GOT3 (cell line): ENCODE measurements at regions not wholly inside any gene's neighbourhood (a gene's known extent, or its start where the extent isn't known, plus 50 kb on each side); places are given as distances from the start of the nearest gene placed in this dataset.

ENCODE experiments used
- DNase-seq: peaks from one replicate; lab custom pipeline; 2025; ENCODE audit warnings: mixed read lengths; lab: John Stamatoyannopoulos, UW

GRCh38 chr9:115209601-115210306, 91.8 kb upstream of the TNC start:
- no peak for DNase-seq

GRCh38 chr9:115210699-115211098, 92.7 kb upstream of the TNC start:
- no peak for DNase-seq

GRCh38 chr9:115211413-115212124, 93.6 kb upstream of the TNC start:
- no peak for DNase-seq

DNA sequence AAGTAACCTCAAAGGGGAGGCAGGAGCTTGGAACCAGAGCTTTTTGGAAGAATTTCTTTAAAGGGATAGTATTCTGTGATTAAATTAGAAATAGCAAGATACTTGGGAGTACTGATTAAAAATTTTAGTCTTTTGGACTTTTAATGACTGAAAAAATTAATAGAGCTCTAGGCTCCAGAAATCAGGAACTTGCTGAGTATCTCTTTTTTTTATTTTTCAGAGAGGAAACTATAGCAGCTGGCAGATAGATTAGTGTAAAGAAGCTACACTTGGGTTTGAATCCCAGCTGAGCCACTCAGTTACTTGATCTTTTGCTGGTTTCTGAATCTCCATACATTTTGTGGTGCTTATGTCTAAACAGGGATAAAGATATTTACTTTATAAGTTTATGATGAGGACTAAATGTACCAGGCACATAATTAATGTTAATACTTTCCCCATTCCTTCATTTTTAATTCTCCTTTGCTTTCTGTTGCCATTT, 94.2 kb upstream of the TNC start:
- no peak for DNase-seq

DNA sequence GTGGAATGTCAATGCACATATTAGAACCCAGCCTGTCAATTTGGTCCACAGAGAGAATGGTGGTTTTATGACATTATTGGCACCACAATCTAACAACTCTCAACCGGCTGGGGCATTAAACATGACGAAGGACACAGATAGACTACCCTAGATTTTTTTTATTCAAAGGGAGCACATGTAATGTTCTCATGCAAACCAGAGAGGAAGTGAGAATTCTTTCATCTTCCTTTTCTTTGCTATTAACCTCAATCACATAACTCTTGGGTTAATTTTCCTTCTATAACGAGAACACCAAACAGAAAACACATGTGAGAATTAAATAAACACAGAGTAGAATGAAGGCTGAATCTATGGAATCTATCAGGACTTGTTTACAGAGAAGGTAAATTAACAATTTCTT, 94.9 kb upstream of the TNC start:
- DNase-seq = no peak

- DNase-seq = no peak
Observed at GRCh38 chr9:115213818-115214334, 95.9 kb upstream of the TNC start.

GRCh38 chr9:115216873-115217272, 98.9 kb upstream of the TNC start:
- no peak for DNase-seq

- DNase-seq = no peak
Observed at GRCh38 chr9:115220319-115221005, 102.5 kb upstream of the TNC start.

DNA sequence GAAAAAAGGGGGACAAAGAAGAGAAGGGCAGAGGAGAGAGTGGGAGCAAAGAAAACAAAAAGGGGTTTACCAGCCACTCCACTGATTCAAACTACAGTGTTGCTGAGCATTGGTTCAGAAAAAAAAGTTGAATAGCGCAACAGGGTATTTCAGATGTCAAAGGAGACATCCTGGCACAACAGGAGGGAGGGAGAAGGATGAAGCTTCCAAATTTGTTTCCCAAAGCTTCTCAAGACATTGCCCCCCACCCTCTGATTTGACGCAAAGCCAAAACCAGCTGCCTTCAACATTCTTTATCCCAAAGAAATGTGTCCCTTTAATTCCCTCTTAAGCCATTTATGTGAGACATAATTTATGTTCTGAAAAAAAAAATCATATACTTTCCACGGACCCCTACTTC, 105.5 kb upstream of the TNC start:
- DNase-seq = no peak

GRCh38 chr9:115225459-115226116, 107.6 kb upstream of the TNC start:
- no peak for DNase-seq

DNA sequence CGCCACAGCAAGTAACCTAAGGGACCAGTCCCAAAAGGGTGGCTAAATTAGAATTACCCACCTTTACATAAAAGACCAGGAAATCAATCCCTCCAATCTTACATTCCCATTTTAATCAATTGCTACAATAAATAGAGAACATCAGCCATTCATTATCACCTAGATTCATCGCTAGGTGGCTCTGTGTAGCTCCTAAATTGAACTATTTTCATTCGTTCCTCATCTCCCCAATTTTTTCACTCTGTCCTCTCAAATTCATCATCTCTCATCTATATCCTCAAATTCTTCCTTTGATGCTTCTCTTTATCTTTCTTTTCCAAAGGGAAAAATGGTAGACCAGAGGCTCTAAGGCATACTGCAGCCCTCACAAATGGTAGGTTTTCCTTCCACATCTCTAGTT, 108.2 kb upstream of the TNC start:
- DNase-seq = no peak

GRCh38 chr9:115229496-115229895, 111.5 kb upstream of the TNC start:
- no peak for DNase-seq

DNA sequence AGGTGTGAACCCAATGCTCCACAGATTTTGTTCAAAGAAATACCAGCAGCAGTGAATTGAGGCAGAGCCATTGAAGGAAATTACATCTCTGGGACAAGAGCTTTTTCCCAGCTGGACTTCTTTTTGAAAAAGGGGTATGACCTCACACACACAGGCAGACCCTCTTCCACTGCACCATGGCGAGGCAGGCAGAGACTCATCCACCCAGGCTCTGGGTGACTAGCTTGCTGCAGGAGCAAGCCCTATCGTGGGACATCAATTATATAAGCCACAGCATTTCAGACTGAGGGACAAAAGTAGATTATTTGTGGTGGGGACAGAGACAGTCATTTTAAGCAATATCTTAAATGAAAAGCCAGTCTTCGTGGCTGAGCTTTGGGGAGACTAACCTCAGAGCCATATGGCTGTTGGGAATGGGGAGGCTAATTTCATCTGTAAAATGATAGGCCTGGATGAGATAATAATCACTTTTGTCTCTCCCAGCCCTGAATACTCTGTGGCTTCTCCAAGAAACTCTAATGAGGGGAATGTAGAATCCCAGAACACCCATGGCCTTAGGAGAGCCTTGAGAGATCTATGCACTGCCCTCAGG, 113.1 kb upstream of the TNC start:
- no peak for DNase-seq

- DNase-seq = no peak
Observed at GRCh38 chr9:115232181-115232774, 114.3 kb upstream of the TNC start.

- DNase-seq = no peak
Observed at GRCh38 chr9:115234094-115234493, 116.1 kb upstream of the TNC start.

GRCh38 chr9:115235221-115235620, 117.3 kb upstream of the TNC start:
- no peak for DNase-seq

GRCh38 chr9:115237385-115237998, 119.5 kb upstream of the TNC start:
- DNase-seq = no peak

DNA sequence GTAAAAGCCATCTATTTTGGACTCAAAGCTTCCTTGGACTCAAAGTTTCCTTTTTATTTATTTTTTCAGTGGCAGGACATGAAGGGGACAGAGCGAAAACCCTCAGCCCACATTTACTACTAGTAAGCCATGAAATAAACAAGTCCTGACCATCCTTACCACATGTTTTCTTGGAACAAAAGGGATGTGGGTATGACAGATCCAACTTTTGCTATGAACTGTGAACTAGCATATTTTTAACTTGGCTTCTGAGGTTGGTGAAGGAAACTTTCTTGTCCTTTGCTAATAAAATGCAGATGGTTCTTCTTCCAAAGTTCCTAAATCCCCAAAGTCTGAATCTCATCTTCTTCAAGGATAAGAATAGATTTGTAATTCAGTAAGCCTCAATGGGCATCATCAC, 122.7 kb upstream of the TNC start:
- DNase-seq = no peak

GRCh38 chr9:115241641-115242040, 123.7 kb upstream of the TNC start:
- DNase-seq = no peak

DNA sequence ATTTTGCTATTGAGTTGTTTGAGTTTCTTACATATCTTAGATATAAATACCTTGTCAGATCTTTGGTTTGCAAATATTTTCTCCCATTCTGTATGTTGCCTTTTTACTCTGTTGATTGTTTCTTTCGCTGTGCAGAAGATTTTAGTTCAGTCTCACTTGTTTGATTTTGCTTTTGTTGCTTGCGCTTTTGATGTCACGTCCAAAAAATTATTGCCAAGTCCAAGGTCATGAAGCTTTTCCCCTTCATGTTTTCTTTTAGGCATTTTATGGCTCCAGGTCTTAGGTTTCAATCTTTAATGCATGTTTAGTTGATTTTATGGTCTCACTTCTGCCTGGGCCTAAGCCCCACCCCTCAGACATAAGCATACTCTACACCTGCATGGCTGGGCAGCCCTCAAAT, 131.5 kb upstream of the TNC start:
- DNase-seq = no peak

DNA sequence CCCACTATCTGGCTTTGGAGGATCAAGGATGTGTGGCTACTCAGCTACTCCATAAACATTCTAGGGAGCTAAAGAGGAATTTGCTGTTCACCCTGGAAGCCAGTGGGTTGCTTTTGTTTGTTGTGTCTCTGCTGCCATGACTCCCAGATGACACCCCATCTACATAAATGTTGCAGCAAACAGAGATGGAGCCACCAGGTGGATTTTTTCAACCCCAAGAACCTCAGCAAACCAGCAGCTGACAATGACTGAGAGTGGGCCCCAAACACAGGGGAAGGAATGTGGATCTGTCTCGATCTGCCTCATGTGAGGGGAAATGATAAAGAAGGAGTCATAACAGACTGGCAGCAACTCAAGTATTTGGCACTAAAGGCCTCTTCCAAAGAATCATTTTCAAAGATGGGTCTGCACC, 132.7 kb upstream of the TNC start:
- no peak for DNase-seq
